Transverse colon (tissue), 4 donors: ENCODE measurements at regions not wholly inside any gene's neighbourhood (a gene's known extent, or its start where the extent isn't known, plus 50 kb on each side); places are given as distances from the start of the nearest gene placed in this dataset.

Source experiments
- CTCF ChIP-seq, 5 experiments: fragments of 200-600 bp in 3 of 5; fragments of 450-650 bp in 2 of 5; sonication (generic) in 3 of 5; IDR thresholded peaks; 1 replicate in 2 of 5; 2 replicates in 3 of 5; pipeline ENCODE4 v1.5.1; 2016 to 2017; ENCODE audit warnings: antibody characterized with exemption in 5 of 5, inconsistent platforms in 3 of 5, mild to moderate bottlenecking in 2 of 5, moderate library complexity in 1 of 5
- EP300 ChIP-seq: sonication (generic); formaldehyde crosslinking; IDR thresholded peaks from one replicate; pipeline ENCODE4 v1.6.1; 2017; ENCODE audit warnings: antibody characterized with exemption, low read depth
- POLR2A ChIP-seq: fragments of 450-650 bp; IDR thresholded peaks from one replicate; pipeline ENCODE4 v1.6.1; 2016; ENCODE audit warnings: antibody characterized with exemption, mild to moderate bottlenecking, moderate library complexity
- POLR2AphosphoS5 ChIP-seq, 3 donors: sonication (generic); formaldehyde crosslinking; IDR thresholded peaks; one replicate each; pipeline ENCODE4 v1.6.1; 2016; ENCODE audit warnings: antibody characterized with exemption in 3 of 3

- TF ChIP-seq POLR2AphosphoS5 (IDR thresholded peaks at IDR 0.05) (no peak), CTCF (IDR thresholded peaks at IDR 0.05) (no peak), POLR2A (no peak), EP300 (no peak)
These were observed 393.7 kb upstream of the INTU start for GRCh38 chr4:127238956-127239475.
